GM18498 (cell line): ENCODE measurements at regions not wholly inside any gene's neighbourhood (a gene's known extent, or its start where the extent isn't known, plus 50 kb on each side); places are given as distances from the start of the nearest gene placed in this dataset.
"Not testable (repeated sequence)": the region's sequence is repeated elsewhere in the genome, so short reads cannot be mapped to it uniquely, and the experiment has no call there.

Source experiments
- ATAC-seq: cut with Tn5 transposase; IDR thresholded peaks from one replicate; pipeline ENCODE4 v1.9.1; 2021; ENCODE audit warnings: mild to moderate bottlenecking, moderate library complexity; ENCODE audit not compliant: unreplicated experiment

- ATAC-seq = no peak
Observed at GRCh38 chr1:218494449-218494852, 149.3 kb downstream of the TGFB2 start.

- ATAC-seq = no peak
Observed at GRCh38 chr1:218495931-218496330, 150.8 kb downstream of the TGFB2 start.

GRCh38 chr1:218496561-218496960, 151.4 kb downstream of the TGFB2 start:
- no peak for ATAC-seq

GRCh38 chr1:218498056-218498938, 153.2 kb downstream of the TGFB2 start:
- ATAC-seq = no peak

- peak; percentile 50 for ATAC-seq
Observed at GRCh38 chr1:218499011-218499691, 154.0 kb downstream of the TGFB2 start.

GRCh38 chr1:218499911-218500310, 154.8 kb downstream of the TGFB2 start:
- ATAC-seq = no peak

GRCh38 chr1:218501161-218501560, 156.0 kb downstream of the TGFB2 start:
- no peak for ATAC-seq

GRCh38 chr1:218502383-218502782, 157.2 kb downstream of the TGFB2 start:
- ATAC-seq = no peak

GRCh38 chr1:218503102-218503501, 158.0 kb downstream of the TGFB2 start:
- ATAC-seq = no peak

GRCh38 chr1:218507355-218508002, 162.3 kb downstream of the TGFB2 start:
- ATAC-seq = no peak

GRCh38 chr1:218510153-218510772, 165.1 kb downstream of the TGFB2 start:
- ATAC-seq = peak; percentile 67

- no peak for ATAC-seq
Observed at GRCh38 chr1:218513328-218513727, 168.2 kb downstream of the TGFB2 start.

GRCh38 chr1:218514689-218515088, 169.6 kb downstream of the TGFB2 start:
- no peak for ATAC-seq

GRCh38 chr1:218516526-218516925, 171.4 kb downstream of the TGFB2 start:
- no peak for ATAC-seq

- no peak for ATAC-seq
Observed at GRCh38 chr1:218517459-218517858, 172.3 kb downstream of the TGFB2 start.

- ATAC-seq = no peak
Observed at GRCh38 chr1:218518216-218518740, 173.1 kb downstream of the TGFB2 start.

- ATAC-seq = not testable (repeated sequence)
Observed at GRCh38 chr1:218520646-218521045, 175.5 kb downstream of the TGFB2 start.

- ATAC-seq = peak; percentile 77
Observed at GRCh38 chr1:218521414-218522169, 176.5 kb downstream of the TGFB2 start.

GRCh38 chr1:218524526-218524925, 179.4 kb downstream of the TGFB2 start:
- ATAC-seq = no peak

GRCh38 chr1:218525031-218525430, 179.9 kb downstream of the TGFB2 start:
- ATAC-seq = no peak
